ENCODE measurements at regions not wholly inside any gene's neighbourhood (a gene's known extent, or its start where the extent isn't known, plus 50 kb on each side); places are given as distances from the start of the nearest gene placed in this dataset.

GRCh38 chr12:30578426-30578825 lies 117.2 kb downstream of the IPO8 start:
- no peak for TF ChIP-seq POLR2A (IDR thresholded peaks at IDR 0.05; ENCODE audit: low read length)
- TF ChIP-seq GATA1 (IDR thresholded peaks at IDR 0.05; ENCODE audit: low read depth, low read length) = no peak
